SKM-1 (cell line): ENCODE measurements at regions not wholly inside any gene's neighbourhood (a gene's known extent, or its start where the extent isn't known, plus 50 kb on each side); places are given as distances from the start of the nearest gene placed in this dataset.
A peak's percentile ranks its signal among the peaks of the same experiment; 100 is the strongest.

Experiments
- DNase-seq: peaks from one replicate; lab custom pipeline; 2025; ENCODE audit not compliant: unreplicated experiment; lab: John Stamatoyannopoulos, UW

DNA sequence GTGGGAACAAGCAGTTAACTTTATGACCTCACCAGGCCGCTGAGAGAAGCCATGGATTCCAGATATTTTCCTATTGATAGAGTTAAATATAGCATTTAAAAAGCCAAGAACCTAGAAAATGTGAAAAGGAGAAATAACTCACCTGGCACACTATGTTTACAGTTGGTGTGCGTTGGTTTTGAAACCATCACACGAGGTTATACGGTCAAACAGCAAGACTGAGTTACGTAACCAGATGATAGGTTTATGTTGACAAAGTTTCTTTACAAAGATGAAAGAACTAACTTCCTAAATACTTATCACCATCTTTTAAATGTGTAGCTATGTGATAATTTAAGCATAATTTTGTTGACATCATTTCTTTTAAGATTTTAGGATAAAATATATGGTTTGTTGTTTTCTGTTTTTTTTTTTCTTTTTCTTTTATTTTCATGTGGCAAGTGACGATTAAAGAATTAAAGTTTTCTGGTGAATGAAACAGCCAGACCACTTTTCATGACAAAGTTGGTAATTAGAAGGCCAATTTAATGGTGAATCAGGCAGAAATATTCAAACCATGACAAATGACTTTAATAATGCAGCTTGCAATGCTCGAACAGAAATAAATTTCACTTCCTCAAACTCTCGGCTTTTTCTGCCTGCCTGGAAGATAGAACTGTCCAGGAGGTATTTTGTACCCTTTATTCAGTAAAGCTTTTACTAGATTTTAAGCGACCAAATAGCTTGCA, 339.1 kb upstream of the OBI1 start:
- DNase-seq, result peak; percentile 46

DNA sequence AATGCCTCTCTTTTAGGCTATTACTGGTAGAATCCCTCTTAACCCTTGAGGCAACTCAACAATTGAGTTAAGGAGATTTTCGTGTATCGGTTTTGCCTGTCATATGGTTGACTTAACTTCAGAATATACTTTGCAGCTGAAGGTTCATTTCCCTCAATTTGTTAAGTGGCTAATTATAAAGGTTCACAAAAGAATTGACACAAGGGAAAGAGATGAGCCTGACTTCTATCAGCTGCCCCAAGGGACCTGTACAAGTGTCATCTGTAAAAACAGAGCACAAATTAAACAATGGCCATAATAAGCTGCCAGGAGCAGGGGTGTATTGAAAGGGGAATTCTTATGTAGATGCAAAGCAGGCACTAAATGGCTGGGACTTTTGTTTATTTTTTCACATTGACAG, 334.8 kb upstream of the OBI1 start:
- DNase-seq, result no peak

DNA sequence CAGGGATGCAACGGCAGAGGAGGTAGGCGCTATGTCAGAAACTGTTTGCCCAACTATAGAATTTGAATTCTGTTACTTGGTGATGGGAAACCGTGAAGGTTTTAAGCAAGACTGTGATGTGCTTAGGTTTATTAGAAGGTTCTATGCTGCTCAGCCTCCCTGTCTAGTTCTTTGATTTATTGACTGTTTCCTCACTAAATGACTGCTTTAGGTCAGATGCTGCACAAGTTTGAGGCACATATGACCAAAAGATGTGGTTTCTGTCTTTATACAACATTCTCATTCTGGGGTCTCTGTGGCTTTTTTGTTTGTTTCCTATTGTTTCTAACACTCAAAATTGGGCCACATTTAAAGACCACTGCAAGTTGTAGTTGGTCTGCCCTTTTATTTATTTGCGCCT, 323.0 kb upstream of the OBI1 start:
- no peak for DNase-seq

DNA sequence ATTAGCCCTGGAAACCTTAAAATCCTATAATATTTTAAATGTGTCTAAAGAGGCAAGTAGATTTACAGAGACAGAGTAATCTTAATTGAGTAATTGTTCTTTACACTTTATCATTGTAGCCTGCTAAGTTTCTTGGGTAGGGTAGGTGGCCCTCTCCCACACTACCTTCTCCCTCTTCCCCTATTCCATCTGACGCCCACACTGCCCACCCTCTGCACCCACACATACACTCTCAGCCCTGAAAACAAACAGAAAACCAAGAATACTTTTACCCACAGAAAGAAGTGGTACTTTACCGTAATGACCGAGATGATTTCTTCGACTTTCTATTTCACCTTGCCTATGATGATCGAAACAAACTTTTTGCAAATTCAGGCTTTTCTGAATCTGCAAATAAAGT, 320.4 kb upstream of the OBI1 start:
- DNase-seq, result no peak

DNA sequence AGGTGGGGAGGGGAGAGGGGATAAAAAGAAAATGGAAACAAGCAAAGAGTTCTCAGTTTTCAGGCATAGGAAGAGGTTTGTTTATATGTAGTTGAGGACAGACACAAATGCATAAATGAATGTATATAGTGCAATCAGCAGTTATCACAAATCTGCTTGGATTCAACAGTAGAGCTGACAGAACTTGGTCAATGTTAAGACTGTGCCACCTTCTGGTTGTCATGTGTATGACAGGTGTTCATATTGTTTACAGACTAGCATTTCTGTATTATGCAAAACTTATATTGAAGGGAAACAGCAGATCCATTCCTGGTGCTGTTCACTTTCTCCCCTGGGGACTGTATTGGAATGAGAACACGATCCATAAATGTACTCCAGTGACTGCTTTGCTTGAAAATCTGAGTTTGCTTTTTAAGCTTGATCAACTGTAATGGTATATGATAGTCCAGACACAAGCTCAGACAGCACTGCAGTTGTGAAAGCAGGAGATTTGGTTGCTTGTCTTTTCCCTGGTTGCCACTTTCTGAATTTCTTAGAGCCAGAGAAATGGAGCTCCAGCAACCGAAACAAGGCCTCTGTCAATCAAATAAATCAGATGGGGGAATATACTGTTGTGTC, 319.5 kb upstream of the OBI1 start:
- DNase-seq, result peak; percentile 67

DNA sequence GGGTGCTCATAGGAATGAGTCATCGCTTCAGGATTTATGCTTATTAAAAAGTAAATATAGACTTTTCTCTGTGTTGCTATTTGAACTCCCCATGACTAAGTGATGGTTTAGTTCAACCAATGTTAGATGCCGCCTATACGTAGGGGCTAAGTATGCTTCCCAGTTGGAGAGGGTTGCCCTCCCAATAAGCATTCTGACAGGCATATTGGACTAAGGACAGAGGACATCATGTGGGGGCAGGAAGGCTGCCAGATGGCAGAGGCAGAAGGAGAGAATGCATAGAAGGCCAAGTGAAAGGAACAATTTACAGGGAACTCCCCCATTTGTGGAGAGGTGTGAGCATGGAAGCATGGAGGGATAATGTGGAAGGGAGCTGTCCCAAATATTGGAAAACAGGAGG, 318.4 kb upstream of the OBI1 start:
- no peak for DNase-seq

DNA sequence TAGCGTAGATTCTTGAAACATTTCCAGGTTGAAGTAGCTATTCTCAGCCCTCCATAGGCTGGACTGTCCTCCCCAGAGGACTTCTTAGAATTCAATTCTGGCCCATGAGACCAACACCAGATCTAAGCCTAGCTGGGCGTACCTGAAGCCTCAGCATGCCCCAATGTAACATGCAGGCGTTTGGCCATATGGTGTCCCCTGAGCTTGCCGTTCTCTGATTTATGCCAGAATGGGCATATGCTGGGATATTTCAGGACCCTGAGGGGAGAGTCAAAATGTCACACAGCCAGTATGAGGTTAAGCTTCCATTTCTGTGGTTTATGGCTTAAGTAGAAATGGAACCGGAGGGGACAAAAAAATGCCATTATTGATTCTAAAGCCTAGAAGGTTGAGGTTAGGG, 317.7 kb upstream of the OBI1 start:
- DNase-seq, result no peak

DNA sequence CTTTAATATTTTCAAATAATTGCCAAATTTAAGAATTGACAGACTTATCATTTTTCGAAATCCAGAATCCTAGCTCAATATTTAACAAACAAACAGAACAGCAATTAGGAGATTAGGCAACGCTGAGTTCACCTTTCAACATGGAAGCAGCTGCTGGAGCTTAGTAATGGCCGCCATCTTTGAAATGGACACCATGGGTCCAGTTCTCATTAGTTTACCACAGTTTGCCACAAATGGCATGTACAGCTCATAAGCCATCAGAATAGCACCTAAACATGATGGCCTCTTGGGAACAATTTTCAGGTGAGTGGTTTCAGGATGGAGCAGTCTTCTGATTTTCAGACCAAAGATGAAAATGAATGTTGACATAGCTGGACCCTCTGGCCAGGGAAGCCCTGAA, 313.6 kb upstream of the OBI1 start:
- no peak for DNase-seq

DNA sequence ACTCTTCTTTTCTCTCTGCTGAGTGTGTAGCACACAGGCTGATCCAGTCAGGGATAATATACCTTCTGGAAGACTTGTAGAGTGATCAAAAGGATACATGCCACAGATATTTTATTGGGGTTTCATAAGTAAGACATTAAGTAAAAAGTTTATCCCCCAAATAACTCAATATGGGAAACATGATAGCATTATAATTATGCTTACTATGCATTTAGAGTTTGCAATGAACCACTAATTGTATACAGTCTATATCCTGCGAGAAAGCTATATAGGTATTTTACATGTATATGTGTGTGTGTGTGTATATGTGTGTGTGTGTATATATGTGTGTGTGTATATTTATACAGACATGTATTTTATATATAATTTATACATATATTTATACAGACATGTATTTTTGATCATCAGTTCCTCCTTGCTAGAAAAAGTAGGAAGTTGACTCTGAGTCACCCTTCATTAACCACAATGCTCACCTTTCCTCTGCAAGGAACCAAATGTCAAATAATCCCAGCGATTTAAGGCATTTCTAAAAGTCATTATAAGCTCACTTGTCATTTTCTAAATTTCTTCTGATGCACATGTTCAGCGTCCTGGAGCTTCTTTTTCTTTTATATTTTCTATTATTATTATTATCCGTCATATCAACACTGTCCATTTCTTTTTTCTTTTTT, 312.5 kb upstream of the OBI1 start:
- no peak for DNase-seq

DNA sequence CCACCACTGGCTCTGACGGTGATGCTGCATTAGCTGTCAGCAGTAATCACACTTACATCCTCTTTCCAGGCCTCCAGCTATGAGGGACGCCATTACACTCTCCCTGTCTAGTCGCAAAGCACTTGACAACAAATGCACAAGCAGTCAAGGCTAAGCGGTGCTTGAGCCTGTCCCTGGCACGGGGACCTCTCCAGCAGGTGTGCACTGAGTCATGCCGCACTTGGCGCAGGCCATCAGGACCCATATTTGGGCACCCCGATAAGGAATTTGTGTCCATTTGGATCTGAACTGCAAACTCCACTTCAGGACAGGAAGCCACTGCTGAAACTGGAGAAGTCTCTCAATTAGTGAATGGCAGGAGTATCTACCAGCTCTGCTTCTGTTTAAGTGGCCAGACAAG, 301.9 kb upstream of the OBI1 start:
- no peak for DNase-seq

DNA sequence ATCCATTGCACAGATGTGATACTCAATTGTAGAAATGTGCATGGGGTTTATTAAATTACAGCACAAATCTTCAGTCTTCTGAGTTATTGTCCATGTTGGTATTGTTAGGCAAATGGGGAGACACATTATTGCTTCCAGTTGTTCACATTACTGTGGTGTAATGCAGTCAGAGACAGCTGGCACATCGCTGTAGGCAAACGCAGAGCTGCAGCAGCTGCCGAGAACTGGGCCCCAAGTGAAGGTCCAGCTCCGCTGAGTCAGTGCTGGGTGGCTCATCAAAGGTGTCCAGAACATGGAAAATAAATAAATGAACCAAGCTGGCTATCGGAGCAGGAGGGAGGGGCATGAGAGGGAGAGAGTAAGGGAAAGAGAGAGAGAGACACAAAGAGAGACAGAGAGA, 299.1 kb upstream of the OBI1 start:
- DNase-seq, result no peak

DNA sequence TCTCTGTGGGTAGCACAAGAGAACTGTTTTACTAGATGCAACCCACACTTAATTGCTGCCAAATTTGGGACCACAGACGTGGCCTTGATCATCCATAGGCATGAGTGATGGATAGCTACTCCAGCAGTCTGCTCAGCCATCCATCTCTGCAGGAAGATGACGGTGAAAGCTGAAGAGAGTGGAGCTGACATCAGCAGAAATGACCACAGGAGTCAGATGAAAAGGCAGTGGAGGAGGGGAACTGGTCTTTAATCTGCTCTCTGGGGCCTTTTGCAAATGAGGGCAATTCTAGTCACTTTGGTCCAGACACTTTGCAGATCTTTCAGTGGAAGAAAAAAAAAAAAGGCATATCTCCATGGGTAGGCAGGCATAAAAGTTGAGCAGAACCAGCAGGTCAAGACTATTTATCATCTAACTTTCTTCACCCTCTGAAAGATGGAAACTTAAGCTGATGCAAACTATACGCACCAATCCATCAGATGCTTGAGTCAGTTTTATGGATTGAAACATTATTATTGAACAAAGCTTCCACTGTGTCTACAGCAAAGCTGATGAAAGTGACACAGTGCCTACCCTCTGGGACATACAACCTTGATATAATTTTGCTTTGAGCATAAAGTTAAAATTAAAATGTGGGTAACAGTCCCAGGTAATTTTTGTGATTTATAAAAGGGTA, 281.6 kb upstream of the OBI1 start:
- DNase-seq, result no peak

DNA sequence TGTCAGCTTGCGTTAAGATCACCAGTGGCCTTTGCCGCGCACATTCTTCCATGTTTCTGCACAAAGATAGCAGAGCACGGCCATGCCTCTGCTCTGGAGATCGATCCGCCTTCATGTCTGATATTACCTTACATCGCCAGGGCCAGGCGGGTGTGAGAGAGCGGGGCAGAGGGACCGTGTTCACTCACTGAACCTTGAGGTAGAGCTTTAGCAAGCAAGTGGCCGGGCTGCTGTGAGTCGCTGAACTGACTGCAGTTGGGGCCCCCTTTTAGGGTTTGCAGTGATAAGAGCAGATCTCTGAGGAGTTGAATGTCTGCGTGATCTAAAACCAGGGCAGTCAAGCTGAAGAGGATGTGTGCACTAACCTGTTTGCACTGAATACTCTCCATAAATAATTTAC, 275.4 kb upstream of the OBI1 start:
- DNase-seq, result no peak

DNA sequence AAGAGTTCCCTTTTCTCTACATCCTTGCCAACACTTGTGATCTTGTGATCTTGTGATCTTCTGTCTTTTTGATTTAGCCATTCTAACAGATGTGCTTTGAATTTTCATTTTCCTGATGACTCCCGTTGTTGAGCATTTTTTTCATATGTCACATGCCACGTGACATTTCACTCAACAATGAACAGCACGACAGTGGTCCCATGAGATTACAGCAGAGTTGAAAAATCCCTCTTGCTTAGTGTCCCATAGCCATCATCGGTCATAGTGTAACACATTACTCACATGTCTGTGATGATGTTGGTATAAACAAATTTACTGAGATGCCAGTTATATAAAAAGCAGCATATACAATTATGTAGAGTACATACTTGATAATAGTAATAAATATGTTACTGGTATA, 256.1 kb upstream of the OBI1 start:
- DNase-seq, result no peak

DNA sequence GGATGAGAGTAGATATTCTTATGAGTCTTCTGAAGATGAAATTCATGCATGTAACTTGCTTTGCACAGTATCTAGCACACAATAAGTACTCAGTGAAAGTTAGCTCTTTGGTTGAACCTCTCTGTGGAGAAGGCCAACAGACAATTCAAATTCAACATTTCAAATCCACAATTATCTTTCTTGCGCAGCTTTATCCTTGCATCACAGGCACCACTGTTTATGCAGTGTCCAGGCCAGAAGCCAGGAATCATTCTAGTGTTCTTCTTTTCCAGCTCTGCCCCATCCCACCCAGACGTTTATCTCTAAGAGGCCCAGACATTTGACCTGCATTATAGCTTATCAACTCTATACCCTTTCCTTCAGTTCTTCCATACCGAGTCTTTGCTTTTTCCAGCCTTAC, 254.7 kb upstream of the OBI1 start:
- no peak for DNase-seq

DNA sequence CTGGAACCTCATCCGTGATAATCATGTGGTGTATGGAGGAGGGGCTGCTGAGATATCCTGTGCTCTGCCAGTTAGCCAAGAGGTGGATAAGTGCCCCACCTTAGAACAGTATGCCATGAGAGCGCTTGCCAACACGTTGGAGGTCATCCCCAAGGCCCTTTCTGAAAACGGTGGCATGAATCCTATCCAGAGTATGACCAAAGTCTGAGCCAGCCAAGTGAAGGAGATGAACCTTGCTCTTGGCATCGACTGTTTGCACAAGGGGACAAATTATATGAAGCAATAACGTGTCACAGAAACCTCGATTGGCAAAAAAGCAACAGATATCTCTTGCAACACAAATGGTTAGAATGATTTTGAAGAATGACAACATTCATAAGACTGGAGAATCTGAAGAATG, 251.2 kb upstream of the OBI1 start:
- no peak for DNase-seq

DNA sequence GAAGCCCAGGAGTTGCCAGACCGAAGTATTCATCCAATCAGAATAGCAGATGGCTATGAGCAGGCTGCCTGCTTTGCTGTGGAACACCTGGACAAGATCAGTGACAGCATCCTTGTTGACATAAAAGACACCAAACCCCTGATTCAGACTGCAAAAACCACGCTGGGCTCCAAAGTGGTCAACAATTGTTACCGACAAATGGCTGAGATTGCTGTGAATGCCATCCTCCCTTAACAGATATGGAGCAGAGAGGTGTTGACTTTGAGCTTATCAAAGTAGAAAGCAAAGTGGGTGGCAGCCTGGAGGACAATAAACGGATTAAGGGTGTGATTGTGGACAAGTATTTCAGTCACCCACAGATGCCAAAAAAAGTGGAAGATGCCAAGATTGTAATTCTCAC, 250.3 kb upstream of the OBI1 start:
- no peak for DNase-seq

DNA sequence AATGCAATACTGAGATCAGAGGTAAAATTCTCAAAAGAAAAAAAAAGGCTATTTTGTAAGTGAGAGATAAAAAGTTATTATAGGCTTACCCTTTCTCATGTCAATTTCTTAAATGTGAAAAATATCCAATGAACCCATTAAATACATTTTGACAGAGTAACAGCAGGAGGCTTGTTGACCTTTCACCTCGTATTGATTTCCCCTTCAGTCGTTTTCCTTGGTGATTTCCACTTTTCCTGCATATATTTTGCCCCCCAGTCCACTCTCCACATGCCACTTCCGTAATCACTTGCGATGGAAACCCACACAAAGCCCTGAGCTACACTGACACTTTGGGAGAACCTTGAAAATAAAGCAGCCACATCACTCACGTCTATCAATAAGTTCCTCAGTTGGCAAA, 248.1 kb upstream of the OBI1 start:
- no peak for DNase-seq

DNA sequence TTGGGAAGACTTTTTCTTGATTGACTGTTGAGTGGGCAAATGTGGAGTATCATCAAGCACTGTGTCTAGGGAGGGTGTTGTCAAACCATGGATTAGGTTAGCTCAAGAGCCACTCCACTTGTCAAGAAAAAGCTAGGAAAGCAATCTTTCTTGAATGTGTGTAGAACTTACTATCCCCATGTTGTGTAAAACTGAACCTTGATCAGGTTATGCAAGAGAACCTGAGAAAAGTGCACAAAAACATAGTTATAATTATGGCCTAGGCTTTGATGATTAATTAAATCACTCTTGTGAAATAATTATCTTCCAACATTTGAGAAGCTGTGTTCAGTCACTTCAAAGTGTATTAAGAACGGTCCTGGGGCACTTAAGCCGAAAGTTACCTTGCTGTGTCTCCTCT, 238.2 kb upstream of the OBI1 start:
- no peak for DNase-seq

DNA sequence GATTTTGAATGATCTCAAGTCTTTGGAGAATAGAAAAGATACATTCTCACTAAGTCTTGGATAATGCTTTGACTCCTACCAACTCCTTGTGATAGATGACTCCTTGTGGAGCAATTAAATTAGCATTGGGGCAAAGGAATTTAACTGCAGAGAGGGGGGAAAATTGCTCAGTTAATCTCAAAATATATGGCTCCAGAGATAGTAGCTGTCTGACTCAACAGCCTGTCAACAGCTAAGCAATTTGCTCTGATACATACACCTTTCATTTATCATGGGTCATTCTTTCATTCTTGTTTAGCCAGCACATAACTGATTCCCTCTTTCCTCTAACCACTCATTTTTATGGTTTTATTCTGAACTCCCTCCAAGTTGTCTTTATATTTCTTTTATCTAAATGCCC, 225.6 kb upstream of the OBI1 start:
- DNase-seq, result no peak

DNA sequence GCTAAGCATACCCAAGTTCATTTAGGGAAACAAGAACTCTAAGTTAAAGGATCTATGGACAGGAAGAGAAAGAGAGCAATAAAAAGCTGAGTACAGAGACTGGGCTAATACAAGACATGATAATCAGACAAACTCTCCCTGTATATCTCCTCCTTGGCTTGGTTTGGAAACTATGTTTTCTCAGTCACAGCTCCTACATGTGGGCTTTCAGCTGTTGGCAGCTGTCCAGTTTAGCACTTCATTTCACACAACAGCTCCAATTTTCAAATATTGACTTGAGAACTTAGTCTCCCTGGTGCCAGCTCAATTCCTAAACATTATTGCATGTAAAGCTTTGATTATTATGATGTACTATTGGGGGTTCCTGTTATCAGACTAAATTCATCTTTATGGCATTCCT, 222.8 kb upstream of the OBI1 start:
- DNase-seq, result no peak

DNA sequence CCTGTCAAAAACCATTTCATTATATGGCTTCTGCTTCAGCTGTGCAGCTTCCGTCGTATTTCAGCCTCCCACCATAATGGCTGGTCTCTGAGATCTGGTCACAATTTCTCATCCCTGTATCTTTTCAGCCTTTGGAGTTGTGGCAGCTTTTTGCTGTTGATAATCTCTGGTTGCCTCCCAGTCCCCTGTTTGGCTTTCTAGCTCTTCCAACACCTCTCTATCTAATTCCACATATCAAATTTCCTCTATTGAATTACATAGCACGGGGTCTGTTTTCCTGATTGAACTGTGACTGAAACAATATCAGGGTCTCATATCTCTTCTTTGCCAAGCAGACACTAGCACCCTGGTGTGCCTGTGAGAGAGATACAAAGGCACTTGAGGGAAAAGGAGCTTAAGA, 222.1 kb upstream of the OBI1 start:
- DNase-seq, result no peak
